ENCODE measurements at regions not wholly inside any gene's neighbourhood (a gene's known extent, or its start where the extent isn't known, plus 50 kb on each side); places are given as distances from the start of the nearest gene placed in this dataset.

DNA sequence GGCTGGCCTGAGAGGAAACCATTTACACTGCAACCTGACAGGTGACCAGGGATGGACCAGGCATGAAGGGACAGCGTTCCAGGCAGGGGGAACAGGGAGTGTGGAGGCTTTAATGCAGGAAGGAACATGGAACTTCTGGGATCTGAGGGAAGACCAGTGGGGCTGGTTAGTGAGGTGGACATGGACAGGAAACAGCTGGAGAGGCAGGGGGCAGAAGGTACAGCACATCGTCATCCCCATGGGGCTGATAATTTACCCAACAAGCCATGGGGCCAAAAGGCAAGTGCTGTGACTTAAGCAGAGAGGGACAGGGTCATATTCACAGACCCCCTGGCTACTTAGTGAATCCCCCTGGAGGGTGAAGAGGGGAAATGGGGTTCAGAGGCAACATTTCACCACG, 77.0 kb upstream of the LARS2 start:
- TF ChIP-seq, protein P1, sequence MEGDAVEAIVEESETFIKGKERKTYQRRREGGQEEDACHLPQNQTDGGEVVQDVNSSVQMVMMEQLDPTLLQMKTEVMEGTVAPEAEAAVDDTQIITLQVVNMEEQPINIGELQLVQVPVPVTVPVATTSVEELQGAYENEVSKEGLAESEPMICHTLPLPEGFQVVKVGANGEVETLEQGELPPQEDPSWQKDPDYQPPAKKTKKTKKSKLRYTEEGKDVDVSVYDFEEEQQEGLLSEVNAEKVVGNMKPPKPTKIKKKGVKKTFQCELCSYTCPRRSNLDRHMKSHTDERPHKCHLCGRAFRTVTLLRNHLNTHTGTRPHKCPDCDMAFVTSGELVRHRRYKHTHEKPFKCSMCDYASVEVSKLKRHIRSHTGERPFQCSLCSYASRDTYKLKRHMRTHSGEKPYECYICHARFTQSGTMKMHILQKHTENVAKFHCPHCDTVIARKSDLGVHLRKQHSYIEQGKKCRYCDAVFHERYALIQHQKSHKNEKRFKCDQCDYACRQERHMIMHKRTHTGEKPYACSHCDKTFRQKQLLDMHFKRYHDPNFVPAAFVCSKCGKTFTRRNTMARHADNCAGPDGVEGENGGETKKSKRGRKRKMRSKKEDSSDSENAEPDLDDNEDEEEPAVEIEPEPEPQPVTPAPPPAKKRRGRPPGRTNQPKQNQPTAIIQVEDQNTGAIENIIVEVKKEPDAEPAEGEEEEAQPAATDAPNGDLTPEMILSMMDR (conservative IDR thresholded peaks at IDR 0.05 in 1 of 2, IDR thresholded peaks at IDR 0.05 in 1 of 2; ENCODE audit: low read depth in 1 of 2, low read length in 2 of 2), result no peak
- no peak for TF ChIP-seq EZH2 (IDR thresholded peaks at IDR 0.05; ENCODE audit: low read length, missing control alignments)
